Neural progenitor cell (in vitro differentiated cells): ENCODE measurements at regions not wholly inside any gene's neighbourhood (a gene's known extent, or its start where the extent isn't known, plus 50 kb on each side); places are given as distances from the start of the nearest gene placed in this dataset.
"Not testable (repeated sequence)": the region's sequence is repeated elsewhere in the genome, so short reads cannot be mapped to it uniquely, and the experiment has no call there.

Source experiments
- EZH2 ChIP-seq: fragments of 200-600 bp; sonication (generic); IDR thresholded peaks from 2 replicates; pipeline ENCODE4 v1.6.1; 2017; ENCODE audit warnings: antibody characterized with exemption, mild to moderate bottlenecking, moderate library complexity
- EZH2phosphoT487 ChIP-seq: fragments of 200-600 bp; sonication (generic); IDR thresholded peaks from 2 replicates; pipeline ENCODE4 v1.6.1; 2017; ENCODE audit warnings: antibody characterized with exemption
- TF ChIP-seq, protein P1 (sequence below): fragments of 200-600 bp; sonication (generic); IDR thresholded peaks from 2 replicates; pipeline ENCODE4 v1.5.1; 2017; ENCODE audit warnings: antibody characterized with exemption, mild to moderate bottlenecking

DNA sequence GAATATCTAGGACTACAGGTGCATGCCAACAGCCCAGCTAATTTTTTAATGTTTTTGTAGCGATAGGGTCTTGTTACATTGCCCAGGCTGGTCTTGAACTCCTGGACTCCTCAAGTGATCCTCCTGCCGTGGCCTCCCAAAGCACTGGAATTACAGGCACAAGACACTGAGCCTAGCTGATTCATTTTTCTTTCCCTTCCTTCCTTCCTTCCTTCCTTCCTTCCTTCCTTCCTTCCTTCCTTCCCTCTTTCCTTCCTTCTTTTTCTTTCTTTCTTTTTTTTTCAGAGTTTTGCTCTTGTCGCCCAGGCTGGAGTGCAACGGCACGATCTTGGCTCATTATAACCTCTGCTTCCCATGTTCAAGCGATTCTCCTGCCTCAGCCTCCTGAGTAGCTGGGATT lies 110.9 kb downstream of the OLIG3 start:
- TF ChIP-seq, protein P1, sequence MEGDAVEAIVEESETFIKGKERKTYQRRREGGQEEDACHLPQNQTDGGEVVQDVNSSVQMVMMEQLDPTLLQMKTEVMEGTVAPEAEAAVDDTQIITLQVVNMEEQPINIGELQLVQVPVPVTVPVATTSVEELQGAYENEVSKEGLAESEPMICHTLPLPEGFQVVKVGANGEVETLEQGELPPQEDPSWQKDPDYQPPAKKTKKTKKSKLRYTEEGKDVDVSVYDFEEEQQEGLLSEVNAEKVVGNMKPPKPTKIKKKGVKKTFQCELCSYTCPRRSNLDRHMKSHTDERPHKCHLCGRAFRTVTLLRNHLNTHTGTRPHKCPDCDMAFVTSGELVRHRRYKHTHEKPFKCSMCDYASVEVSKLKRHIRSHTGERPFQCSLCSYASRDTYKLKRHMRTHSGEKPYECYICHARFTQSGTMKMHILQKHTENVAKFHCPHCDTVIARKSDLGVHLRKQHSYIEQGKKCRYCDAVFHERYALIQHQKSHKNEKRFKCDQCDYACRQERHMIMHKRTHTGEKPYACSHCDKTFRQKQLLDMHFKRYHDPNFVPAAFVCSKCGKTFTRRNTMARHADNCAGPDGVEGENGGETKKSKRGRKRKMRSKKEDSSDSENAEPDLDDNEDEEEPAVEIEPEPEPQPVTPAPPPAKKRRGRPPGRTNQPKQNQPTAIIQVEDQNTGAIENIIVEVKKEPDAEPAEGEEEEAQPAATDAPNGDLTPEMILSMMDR, result not testable (repeated sequence)
- not testable (repeated sequence) for TF ChIP-seq EZH2, EZH2phosphoT487
